Right atrium auricular region (tissue), 2 donors: ENCODE measurements at regions not wholly inside any gene's neighbourhood (a gene's known extent, or its start where the extent isn't known, plus 50 kb on each side); places are given as distances from the start of the nearest gene placed in this dataset.
"Not testable (repeated sequence)": the region's sequence is repeated elsewhere in the genome, so short reads cannot be mapped to it uniquely, and the experiment has no call there.

Source experiments
- DNase-seq: peaks from one replicate; pipeline ENCODE4 v3.0.0-alpha.2; 2019; ENCODE audit warnings: low spot score
- H3K27ac ChIP-seq, 2 donors: fragments of 200-600 bp; sonication (generic); 1 replicate in 1 of 2; 2 replicates in 1 of 2; pipeline ENCODE4 v1.5.1; 2016 to 2019
- H3K27me3 ChIP-seq, 2 donors: fragments of 200-600 bp; sonication (generic); one replicate each; pipeline versions ENCODE4 v1.5.1 to v1.6.0; 2017 to 2019
- H3K36me3 ChIP-seq: fragments of 200-600 bp; sonication (generic); one replicate; pipeline ENCODE4 v1.5.1; 2016
- H3K4me1 ChIP-seq, 2 donors: fragments of 200-600 bp; sonication (generic); one replicate each; pipeline versions ENCODE4 v1.5.1 to v1.6.0; 2017 to 2019
- H3K4me3 ChIP-seq, 2 donors: fragments of 200-600 bp; sonication (generic); 1 replicate in 1 of 2; 2 replicates in 1 of 2; pipeline ENCODE4 v1.5.1; 2017 to 2019; ENCODE audit warnings: mild to moderate bottlenecking in 1 of 2, moderate library complexity in 1 of 2
- H3K9me3 ChIP-seq, 2 donors: fragments of 200-600 bp; sonication (generic); one replicate each; pipeline ENCODE4 v1.5.1; 2019
- TF ChIP-seq, protein P1 (sequence below), 2 donors: fragments of 200-600 bp; sonication (generic); IDR thresholded peaks; one replicate each; pipeline ENCODE4 v1.5.1; 2019; ENCODE audit warnings: antibody characterized with exemption in 2 of 2

DNA sequence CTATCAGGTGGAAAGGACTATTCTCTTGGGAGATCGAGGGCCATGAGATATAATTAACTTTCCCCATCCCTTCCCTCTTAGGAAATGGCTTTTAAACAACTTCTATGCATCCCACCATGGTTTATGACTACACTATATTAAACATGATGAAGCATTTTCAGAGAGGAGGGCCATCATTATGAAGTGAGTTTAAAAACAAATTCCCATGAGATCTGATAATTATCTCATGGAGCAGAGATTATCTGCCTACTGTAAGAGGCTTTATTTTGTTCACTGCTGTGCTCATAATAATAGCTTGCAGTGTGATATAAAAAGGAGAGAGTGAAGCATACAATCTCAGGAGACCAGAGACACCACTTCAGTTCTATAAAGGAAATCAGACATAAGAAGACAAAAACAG lies 330.5 kb upstream of the ZFP42 start:
- Histone ChIP-seq H3K4me1 (no peaks in the 10 kb centered on the region), H3K36me3 (no peaks in the 10 kb centered on the region), H3K27me3 (no peaks in the 10 kb centered on the region), H3K4me3 (no peak overlapping the region), H3K9me3 (no peaks in the 10 kb centered on the region), H3K27ac (no peak overlapping the region)
- TF ChIP-seq, protein P1, sequence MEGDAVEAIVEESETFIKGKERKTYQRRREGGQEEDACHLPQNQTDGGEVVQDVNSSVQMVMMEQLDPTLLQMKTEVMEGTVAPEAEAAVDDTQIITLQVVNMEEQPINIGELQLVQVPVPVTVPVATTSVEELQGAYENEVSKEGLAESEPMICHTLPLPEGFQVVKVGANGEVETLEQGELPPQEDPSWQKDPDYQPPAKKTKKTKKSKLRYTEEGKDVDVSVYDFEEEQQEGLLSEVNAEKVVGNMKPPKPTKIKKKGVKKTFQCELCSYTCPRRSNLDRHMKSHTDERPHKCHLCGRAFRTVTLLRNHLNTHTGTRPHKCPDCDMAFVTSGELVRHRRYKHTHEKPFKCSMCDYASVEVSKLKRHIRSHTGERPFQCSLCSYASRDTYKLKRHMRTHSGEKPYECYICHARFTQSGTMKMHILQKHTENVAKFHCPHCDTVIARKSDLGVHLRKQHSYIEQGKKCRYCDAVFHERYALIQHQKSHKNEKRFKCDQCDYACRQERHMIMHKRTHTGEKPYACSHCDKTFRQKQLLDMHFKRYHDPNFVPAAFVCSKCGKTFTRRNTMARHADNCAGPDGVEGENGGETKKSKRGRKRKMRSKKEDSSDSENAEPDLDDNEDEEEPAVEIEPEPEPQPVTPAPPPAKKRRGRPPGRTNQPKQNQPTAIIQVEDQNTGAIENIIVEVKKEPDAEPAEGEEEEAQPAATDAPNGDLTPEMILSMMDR (IDR thresholded peaks at IDR 0.05), result no peak
- no peak for DNase-seq

DNA sequence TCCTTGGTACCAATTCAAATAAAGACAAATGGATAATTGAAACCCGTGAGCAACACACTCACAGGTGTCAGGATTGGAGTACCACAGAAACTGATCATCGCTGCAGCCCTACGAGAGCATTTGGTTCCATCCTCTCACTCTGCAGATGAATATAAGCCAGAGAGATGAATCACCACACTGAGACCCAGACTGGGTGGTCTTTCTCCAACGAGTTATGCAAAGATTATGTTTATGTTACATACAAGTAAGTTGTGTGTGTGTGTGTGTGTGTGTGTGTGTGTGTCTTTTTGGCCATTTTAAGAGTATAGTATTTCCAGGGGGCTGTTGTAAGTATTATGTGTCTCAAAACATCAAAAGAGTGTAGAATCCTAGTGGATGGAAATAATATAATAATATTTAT lies 329.5 kb upstream of the ZFP42 start:
- H3K36me3 ChIP-seq, result no peaks in the 10 kb centered on the region
- DNase-seq, result no peak
- TF ChIP-seq, protein P1 (IDR thresholded peaks at IDR 0.05), result no peak
- H3K9me3 ChIP-seq, result no peaks in the 10 kb centered on the region
- no peaks in the 10 kb centered on the region for H3K4me1 ChIP-seq
- no peak overlapping the region for H3K27ac ChIP-seq
- H3K27me3 ChIP-seq, result no peaks in the 10 kb centered on the region
- no peak overlapping the region for H3K4me3 ChIP-seq

DNA sequence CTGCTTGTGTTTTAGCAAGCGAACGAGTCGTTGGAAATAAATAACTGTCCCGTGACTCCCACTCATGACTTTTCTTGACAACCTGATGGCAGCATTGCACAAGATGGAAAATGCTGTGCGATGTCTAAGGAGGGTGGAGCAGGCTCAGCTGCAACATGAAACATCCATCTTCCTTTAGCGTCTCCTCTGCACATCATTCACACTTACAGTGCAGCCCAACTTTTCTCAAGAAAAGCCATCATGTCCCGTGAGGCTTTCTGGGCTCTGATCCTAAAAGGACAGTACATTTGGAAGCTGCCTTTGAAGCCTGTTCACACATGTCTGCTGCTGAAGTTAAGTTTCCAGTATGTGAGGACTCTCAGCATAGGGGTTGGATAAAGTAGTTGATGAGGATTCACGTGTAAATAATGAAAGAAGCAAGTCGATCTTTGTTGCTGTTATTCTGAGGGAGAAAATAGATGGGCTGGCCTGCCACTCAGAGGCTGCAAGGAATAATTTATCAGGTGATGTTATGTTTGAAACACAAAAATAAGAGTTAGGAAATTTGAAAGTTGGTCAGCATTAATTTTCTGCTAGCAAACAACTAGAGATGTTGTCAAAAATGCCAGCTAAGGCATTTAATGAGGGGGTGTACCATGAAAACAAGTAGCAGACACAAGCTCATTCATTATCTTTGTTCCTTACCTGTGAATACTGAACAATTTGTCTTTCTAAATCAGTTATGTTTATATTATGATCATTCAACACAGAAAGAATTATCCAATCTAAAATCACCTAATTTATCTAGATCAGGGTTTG lies 328.7 kb upstream of the ZFP42 start:
- H3K36me3 ChIP-seq, result no peaks in the 10 kb centered on the region
- TF ChIP-seq, protein P1 (IDR thresholded peaks at IDR 0.05), result no peak
- no peaks in the 10 kb centered on the region for H3K9me3 ChIP-seq
- DNase-seq, result no peak
- H3K4me3 ChIP-seq, result no peak overlapping the region
- no peak overlapping the region for H3K27ac ChIP-seq
- H3K27me3 ChIP-seq, result no peaks in the 10 kb centered on the region
- H3K4me1 ChIP-seq, result no peaks in the 10 kb centered on the region

DNA sequence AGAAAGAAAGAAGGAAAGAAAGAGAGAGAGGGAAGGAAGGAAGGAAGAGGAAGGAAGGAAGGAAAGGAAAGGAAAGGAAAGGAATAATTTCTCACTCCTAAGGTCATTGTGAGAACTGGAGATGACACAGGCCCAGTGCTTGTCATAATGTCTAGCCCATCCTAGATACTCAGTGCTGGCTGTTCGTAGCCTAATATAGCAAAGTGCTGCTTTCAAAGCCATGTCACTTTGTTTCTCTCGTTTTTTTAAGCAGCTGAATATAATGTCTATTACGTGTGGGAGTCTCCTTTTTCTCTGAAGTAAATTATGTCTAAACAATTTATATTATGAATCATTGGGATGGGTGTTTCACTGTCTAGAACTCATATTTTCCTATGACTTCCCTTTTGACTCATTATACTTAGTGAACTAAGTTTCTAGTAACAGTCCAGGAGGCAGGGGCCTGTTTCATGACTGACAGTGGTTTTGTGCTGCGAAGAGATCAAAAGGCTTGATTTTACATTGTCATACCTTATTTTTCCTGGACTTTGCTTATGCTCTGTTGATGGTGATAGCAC lies 327.0 kb upstream of the ZFP42 start:
- DNase-seq, result no peak
- Histone ChIP-seq H3K4me3 (no peak overlapping the region), H3K36me3 (no peaks in the 10 kb centered on the region), H3K4me1 (no peaks in the 10 kb centered on the region), H3K27ac (no peak overlapping the region), H3K9me3 (no peaks in the 10 kb centered on the region), H3K27me3 (no peaks in the 10 kb centered on the region)
- TF ChIP-seq, protein P1 (IDR thresholded peaks at IDR 0.05), result no peak

DNA sequence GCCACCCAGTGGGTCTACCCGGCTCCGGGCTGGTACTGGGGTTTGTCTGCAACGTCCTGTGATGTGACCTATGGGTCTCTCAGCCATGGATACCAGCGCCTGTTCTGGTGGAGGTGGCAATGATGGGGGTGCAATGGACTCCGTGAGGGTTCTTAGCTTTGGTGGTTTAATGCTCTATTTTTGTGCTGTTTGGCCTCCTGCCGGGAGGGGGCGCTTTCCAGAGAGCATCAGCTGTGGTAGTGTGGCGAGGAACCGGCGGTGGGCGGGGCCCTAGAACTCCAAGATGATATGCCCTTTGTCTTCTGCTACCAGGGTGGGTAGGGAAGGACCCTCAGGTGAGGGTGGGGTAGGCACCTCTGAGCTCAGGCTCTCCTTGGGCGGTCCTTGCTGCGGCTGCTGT lies 324.1 kb upstream of the ZFP42 start:
- not testable (repeated sequence) for H3K9me3 ChIP-seq, H3K4me3 ChIP-seq, H3K27me3 ChIP-seq, H3K27ac ChIP-seq, H3K36me3 ChIP-seq, H3K4me1 ChIP-seq, DNase-seq

DNA sequence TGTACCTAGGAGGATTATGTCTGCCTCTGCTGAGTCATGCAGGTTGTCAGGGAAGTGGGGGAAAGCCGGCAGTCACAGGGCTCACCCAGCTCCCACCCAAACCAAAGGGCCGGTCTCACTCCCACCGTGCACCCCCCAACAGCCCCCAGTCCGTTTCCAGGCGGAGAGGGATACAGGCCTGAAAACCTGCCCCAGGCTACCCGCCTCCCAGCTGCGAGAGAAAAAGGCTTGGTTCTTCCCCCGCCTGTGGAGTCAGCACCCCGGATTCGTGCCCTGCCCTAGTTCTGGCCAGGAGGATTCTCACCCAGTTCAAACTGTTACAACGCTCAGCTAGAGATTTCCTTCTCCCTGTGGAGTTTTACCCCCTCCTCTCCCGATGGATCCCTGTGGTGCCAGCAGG lies 323.6 kb upstream of the ZFP42 start:
- not testable (repeated sequence) for H3K27ac ChIP-seq, H3K36me3 ChIP-seq, DNase-seq, H3K27me3 ChIP-seq, H3K9me3 ChIP-seq, H3K4me3 ChIP-seq, H3K4me1 ChIP-seq

DNA sequence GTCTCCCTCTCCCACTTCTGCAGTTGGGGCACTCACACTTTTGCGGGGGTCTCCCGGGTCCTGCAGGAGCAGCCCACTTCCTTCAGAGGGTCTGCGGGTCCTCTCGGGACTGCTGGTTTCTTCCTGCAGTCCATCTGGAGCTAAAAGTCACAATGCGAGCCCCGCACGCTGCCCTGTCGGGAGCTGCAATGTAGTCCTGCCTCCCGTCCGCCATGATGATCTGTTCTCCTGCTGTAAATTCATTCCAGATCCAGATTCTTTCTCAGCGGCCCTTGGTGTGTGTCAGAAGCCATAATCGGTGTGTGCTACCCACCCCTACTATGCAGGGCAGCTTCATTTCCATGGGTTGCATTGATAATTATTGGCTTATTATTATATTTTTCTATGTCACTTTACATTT lies 323.0 kb upstream of the ZFP42 start:
- H3K4me3 ChIP-seq, H3K4me1 ChIP-seq, DNase-seq, H3K27ac ChIP-seq, H3K27me3 ChIP-seq, H3K9me3 ChIP-seq, H3K36me3 ChIP-seq: not testable (repeated sequence)
